ENCODE measurements at regions not wholly inside any gene's neighbourhood (a gene's known extent, or its start where the extent isn't known, plus 50 kb on each side); places are given as distances from the start of the nearest gene placed in this dataset.

DNA sequence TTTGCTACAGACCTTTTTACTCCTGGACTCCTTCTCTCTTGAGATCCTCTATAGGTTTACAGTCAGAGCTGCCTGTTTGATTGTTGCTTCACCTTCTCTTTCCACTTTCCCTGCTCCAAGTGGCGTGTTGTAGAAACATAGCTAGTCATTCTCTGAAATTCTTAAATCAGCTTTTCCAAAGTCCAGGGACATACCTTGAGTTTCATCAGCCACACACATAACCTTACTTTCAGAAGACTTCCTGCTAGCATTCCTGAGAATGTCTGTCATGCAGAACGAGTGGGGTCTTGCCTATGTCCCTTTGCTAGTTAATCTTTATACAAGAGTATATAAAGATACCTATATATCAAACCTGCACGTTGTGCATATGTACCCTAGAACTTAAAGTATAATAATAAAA, 230.3 kb upstream of the ZNF462 start:
- H3K4me1 ChIP-seq (ENCODE audit: low read depth, poor library complexity, severe bottlenecking), result peaks cover 22% of the 10 kb centered on the region
- H3K9ac ChIP-seq, result no peak overlapping the region
- H3K36me3 ChIP-seq (ENCODE audit: insufficient read depth), result no peaks in the 10 kb centered on the region
- no peak overlapping the region for H3K4me3 ChIP-seq (IDR thresholded peaks at IDR 0.05; ENCODE audit: insufficient read depth, low read depth, low read length)
- H4K20me1 ChIP-seq (ENCODE audit: insufficient read depth), result no peaks in the 10 kb centered on the region
- no peak overlapping the region for H3K27ac ChIP-seq
- TF ChIP-seq, protein P1, sequence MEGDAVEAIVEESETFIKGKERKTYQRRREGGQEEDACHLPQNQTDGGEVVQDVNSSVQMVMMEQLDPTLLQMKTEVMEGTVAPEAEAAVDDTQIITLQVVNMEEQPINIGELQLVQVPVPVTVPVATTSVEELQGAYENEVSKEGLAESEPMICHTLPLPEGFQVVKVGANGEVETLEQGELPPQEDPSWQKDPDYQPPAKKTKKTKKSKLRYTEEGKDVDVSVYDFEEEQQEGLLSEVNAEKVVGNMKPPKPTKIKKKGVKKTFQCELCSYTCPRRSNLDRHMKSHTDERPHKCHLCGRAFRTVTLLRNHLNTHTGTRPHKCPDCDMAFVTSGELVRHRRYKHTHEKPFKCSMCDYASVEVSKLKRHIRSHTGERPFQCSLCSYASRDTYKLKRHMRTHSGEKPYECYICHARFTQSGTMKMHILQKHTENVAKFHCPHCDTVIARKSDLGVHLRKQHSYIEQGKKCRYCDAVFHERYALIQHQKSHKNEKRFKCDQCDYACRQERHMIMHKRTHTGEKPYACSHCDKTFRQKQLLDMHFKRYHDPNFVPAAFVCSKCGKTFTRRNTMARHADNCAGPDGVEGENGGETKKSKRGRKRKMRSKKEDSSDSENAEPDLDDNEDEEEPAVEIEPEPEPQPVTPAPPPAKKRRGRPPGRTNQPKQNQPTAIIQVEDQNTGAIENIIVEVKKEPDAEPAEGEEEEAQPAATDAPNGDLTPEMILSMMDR (conservative IDR thresholded peaks at IDR 0.05; ENCODE audit: low read depth, low read length), result no peak
- H3K4me2 ChIP-seq, result no peak overlapping the region
- H2AFZ ChIP-seq (ENCODE audit: low read depth), result no peak overlapping the region
- no peaks in the 10 kb centered on the region for H3K79me2 ChIP-seq (ENCODE audit: insufficient read depth, low read depth)
- no peaks in the 10 kb centered on the region for H3K27me3 ChIP-seq (ENCODE audit: insufficient read depth, low read depth)

DNA sequence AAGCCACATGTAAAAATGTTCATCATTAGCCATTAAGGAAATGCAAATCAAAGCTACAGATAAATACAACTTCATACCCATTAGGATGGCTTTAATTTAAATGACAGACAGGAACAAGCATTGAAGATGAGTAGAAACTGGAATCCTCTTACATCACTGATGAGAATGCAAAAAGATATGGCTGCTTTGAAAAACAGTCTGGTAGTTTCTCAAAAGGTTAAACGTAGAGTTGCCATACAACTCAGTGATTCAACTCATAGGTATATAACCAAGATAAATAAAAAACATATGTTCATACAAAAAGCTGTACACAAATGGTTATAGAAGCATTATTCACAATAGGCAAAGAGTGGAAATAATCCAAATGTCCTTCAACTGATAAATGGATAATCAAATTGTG, 228.8 kb upstream of the ZNF462 start:
- H3K36me3 ChIP-seq (ENCODE audit: insufficient read depth), result no peaks in the 10 kb centered on the region
- TF ChIP-seq, protein P1 (conservative IDR thresholded peaks at IDR 0.05; ENCODE audit: low read depth, low read length), result no peak
- H3K27me3 ChIP-seq (ENCODE audit: insufficient read depth, low read depth), result no peaks in the 10 kb centered on the region
- no peaks in the 10 kb centered on the region for H3K79me2 ChIP-seq (ENCODE audit: insufficient read depth, low read depth)
- peaks cover 22% of the 10 kb centered on the region for H3K4me1 ChIP-seq (ENCODE audit: low read depth, poor library complexity, severe bottlenecking)
- H2AFZ ChIP-seq (ENCODE audit: low read depth), result no peak overlapping the region
- H3K4me3 ChIP-seq (IDR thresholded peaks at IDR 0.05; ENCODE audit: insufficient read depth, low read depth, low read length), result no peak overlapping the region
- H3K27ac ChIP-seq, result no peak overlapping the region
- H3K4me2 ChIP-seq, result peak overlapping the region; percentile 36; the same call in 1 of the 2 replicates
- H4K20me1 ChIP-seq (ENCODE audit: insufficient read depth), result no peaks in the 10 kb centered on the region
- H3K9ac ChIP-seq, result no peak overlapping the region

DNA sequence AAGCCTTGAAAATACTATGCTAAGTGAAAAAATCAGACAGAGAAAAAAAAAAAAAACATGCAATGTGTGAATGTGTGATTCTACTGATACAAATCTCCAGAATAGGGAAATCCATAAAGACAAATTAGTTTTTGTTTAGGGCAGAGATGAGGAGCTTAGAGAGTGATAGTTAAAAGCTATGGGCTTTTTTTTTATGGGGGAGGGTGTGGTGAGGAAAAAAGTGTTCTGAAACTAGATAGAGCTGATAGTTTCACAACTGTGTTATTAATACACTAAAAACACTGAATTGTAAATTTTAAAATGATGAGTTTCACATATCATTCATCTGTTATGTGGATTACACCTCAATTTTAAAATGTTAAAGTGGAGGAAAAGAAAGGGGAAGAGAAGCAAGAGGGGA, 228.3 kb upstream of the ZNF462 start:
- no peaks in the 10 kb centered on the region for H3K27me3 ChIP-seq (ENCODE audit: insufficient read depth, low read depth)
- H3K27ac ChIP-seq, result no peak overlapping the region
- H3K4me3 ChIP-seq (IDR thresholded peaks at IDR 0.05; ENCODE audit: insufficient read depth, low read depth, low read length), result no peak overlapping the region
- TF ChIP-seq, protein P1 (conservative IDR thresholded peaks at IDR 0.05; ENCODE audit: low read depth, low read length), result no peak
- no peaks in the 10 kb centered on the region for H4K20me1 ChIP-seq (ENCODE audit: insufficient read depth)
- no peak overlapping the region for H3K9ac ChIP-seq
- no peak overlapping the region for H2AFZ ChIP-seq (ENCODE audit: low read depth)
- H3K79me2 ChIP-seq (ENCODE audit: insufficient read depth, low read depth), result no peaks in the 10 kb centered on the region
- peak overlapping the region; percentile 36; the same call in 1 of the 2 replicates for H3K4me2 ChIP-seq
- H3K36me3 ChIP-seq (ENCODE audit: insufficient read depth), result no peaks in the 10 kb centered on the region
- peaks cover 22% of the 10 kb centered on the region for H3K4me1 ChIP-seq (ENCODE audit: low read depth, poor library complexity, severe bottlenecking)

DNA sequence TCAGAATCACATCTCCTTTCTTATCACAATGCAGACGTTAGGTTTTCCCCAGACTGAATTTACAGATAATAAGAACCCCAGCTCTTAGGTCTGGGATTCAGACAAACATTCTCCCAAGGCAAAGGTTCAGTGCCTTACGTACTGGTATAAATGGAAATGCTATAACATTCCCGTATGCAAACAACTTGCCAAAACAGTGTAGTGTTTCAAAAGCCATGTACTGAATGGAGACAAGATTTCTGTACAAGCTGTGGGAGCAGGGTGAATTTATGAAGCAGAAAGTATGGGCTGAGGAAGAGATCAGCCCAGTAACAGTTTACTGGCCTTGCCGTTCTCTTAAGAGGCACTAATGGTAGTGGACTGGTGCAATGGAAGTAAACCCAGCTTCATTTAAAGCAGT, 225.5 kb upstream of the ZNF462 start:
- no peaks in the 10 kb centered on the region for H4K20me1 ChIP-seq (ENCODE audit: insufficient read depth)
- TF ChIP-seq, protein P1 (conservative IDR thresholded peaks at IDR 0.05; ENCODE audit: low read depth, low read length), result no peak
- no peaks in the 10 kb centered on the region for H3K27me3 ChIP-seq (ENCODE audit: insufficient read depth, low read depth)
- no peak overlapping the region for H2AFZ ChIP-seq (ENCODE audit: low read depth)
- H3K4me1 ChIP-seq (ENCODE audit: low read depth, poor library complexity, severe bottlenecking), result peaks cover 22% of the 10 kb centered on the region
- H3K4me3 ChIP-seq (IDR thresholded peaks at IDR 0.05; ENCODE audit: insufficient read depth, low read depth, low read length), result no peak overlapping the region
- no peaks in the 10 kb centered on the region for H3K36me3 ChIP-seq (ENCODE audit: insufficient read depth)
- H3K79me2 ChIP-seq (ENCODE audit: insufficient read depth, low read depth), result no peaks in the 10 kb centered on the region
- H3K4me2 ChIP-seq, result no peak overlapping the region
- H3K27ac ChIP-seq, result no peak overlapping the region
- no peak overlapping the region for H3K9ac ChIP-seq

Data from KMS-11 (cell line).